Skeletal muscle cell (primary cell): ENCODE measurements at regions not wholly inside any gene's neighbourhood (a gene's known extent, or its start where the extent isn't known, plus 50 kb on each side); places are given as distances from the start of the nearest gene placed in this dataset.
"Not testable (repeated sequence)": the region's sequence is repeated elsewhere in the genome, so short reads cannot be mapped to it uniquely, and the experiment has no call there.

ENCODE experiments used
- DNase-seq: peaks from one replicate; pipeline ENCODE4 v3.0.0-alpha.2; 2010; ENCODE audit warnings: low read depth
- H3K4me3 ChIP-seq: 2 replicates; pipeline ENCODE4 v1.5.1; 2011; ENCODE audit warnings: low read depth, mild to moderate bottlenecking, control low read depth, low read length, moderate library complexity

- H3K4me3 ChIP-seq, DNase-seq: not testable (repeated sequence)
Observed at GRCh38 chr6:134659885-134660284, 290.0 kb downstream of the ALDH8A1 start.

DNA sequence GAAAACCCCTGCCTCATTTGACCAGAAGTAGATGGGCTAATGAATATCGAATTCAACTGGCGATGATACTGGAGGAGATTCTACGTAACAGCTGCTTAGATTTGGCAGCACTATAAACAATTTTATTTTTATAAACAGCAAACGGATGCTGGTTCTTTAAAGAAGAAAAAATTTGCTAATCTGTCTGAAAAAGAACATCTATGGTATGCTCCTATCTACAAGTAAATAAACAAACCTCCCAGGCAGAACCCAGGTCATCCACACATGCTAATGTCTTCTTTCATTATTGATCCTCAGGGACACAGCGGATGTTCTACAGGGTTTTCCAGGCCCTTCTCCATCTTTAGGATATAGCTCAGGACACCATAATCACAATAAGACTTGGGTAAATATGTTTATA is 291.3 kb downstream of the ALDH8A1 start:
- no peak for DNase-seq

DNA sequence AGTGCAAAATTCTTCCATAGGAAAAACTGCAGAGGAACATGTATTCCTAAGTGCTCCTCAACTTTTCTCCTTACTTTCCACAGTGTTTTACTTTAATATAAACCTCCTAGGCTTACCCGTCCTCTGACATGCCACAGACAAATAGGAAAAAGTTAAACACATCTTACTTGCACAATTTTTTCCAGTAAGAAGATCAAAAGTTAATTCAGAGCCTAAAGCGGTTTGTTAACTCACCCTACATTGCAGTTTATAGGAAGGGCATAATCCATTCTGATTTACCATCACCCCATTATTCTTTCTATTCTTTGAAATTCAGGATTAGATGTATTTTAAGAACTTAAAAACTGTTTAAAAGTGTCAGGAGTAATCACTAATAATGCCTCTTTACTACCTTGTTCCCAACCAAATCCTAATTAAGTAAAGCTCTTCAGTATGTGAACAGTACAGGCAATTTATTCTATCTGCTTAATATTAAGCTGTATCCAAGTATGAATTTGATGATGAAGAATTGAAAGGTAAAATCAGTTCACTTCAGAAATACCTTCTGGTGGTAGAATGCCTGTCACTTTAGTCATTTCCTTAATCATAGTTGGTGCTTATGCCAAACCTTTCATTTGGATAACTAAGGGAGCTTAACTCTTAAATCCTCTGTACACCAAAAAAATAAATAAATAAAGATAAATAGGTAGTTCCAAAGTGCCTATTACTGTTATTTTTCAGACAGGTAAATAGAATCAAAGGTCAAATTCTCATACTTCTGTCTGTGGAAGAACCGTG is 292.0 kb downstream of the ALDH8A1 start:
- no peak overlapping the region for H3K4me3 ChIP-seq
- no peak for DNase-seq

More for the DNA sequence above, 291.3 kb downstream of the ALDH8A1 start:
- no peak overlapping the region for H3K4me3 ChIP-seq

DNA sequence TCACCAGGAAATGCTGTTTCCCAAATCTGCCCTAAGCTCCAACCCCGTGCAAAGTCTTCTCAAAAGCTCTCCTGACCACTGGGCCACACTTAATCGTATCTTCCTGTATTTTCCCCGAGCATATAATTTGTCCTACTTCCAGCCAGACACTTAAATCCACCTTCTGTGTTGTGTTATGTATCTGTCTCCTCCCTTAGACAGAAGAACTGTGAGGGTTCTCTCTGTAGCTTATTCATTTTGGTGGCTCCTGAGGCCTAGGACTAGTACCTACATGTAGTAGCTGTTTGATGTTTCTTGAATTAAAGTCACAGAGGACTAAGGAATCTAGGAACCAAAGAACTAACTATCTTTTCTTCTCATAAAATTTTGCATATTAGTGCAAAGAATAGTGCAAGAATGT is 292.6 kb downstream of the ALDH8A1 start:
- no peak overlapping the region for H3K4me3 ChIP-seq
- no peak for DNase-seq

DNA sequence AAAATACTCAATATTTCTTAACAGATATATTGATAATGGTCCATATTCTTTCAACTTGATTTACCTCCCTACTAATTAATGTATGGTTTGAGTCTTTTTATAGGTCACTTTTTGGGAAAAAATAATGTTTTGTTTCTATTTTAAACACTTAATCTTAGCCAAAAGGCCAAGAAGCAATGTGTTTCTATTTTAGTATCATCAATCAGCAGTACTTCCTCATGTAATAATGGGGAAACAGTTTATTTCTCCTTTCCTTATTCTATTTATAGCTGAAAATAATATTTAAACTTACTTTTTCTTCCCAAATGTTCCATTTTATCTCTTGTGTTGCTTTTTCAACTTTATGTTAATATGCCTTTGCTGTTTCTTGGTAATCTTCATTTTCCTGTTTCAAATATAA is 295.1 kb downstream of the ALDH8A1 start:
- H3K4me3 ChIP-seq = no peak overlapping the region
- DNase-seq = no peak

DNA sequence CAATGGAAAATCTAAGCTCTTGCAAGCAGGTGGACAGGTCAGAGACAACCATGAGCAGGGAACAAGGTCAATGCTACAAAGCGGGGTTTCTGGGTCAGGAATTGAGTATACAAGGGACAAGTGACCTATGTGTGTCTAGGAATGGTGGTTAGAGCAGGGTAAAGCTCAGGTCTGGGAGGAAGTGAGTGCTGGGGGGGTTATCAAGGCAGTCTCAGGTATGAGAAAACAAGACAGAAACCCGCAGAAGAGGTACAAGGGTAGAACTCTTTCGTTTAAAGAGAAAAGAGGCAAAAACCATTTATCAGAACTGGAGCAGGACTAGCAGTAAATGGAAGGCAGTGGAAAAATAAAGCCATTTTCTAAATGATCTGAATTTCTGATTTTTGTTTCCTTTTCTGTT is 298.4 kb downstream of the ALDH8A1 start:
- DNase-seq = no peak
- no peak overlapping the region for H3K4me3 ChIP-seq

- no peak overlapping the region for H3K4me3 ChIP-seq
- no peak for DNase-seq
Observed at GRCh38 chr6:134647861-134648260, 302.0 kb downstream of the ALDH8A1 start.

DNA sequence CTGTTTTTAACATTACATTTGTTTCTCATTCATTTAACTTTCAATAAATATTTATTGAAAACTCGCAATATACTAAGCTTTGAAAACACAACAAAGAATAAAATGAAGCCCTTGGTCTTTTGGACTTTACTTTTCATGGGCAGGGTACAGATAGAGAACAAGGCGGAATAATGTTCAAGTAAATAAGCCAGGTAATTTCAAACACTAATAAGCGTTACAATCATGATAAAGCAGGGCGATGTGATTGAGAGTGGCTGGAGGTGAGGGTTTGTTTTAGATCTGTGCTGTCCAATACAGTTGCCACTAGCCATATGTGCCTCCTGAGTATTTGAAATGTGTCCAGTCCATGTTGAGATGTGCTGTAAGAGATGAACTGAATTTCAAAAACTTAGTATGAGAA is 307.1 kb downstream of the ALDH8A1 start:
- H3K4me3 ChIP-seq = no peak overlapping the region
- DNase-seq = no peak

DNA sequence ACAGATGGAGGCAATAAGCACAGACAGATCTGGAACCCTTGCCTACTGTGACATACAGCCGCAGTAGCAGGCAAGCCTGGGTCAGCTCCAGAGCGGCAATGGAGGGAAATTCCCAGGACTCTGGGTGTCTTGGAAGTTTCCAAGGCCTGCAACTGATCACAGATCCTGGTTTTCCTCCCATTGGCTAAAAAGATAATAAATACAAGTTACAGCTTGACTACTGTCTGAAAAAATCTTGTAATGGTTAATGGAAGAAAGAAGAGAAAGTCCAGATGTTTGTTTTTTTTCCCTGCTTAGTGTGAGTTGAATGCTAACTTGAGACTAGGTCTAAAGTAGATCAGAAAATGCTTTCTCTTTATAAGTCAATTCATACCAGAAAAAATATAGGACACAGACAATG is 307.6 kb downstream of the ALDH8A1 start:
- no peak overlapping the region for H3K4me3 ChIP-seq
- no peak for DNase-seq

GRCh38 chr6:134640975-134641429 is 308.9 kb downstream of the ALDH8A1 start:
- no peak overlapping the region for H3K4me3 ChIP-seq
- DNase-seq = peak; percentile 91

DNA sequence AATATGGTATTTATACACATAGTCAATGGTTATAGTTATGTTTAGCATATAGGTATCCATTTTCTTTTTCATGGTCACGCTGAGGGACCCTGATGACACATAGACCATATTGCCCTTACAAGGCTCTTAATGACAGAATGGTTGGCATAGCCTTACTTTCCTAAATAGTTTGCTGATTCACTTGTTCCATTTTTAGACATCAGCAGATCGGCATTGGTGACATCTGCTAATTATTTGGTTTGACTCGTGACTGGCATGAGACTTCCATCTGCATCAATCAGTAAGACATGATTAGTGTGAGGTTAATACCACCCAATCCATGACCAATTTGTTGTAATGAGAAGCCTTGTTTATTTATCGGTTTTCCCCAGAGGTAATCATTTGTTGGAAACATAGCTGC is 309.7 kb downstream of the ALDH8A1 start:
- DNase-seq = no peak
- H3K4me3 ChIP-seq = no peak overlapping the region

GRCh38 chr6:134637847-134638437 is 312.0 kb downstream of the ALDH8A1 start:
- no peak for DNase-seq
- H3K4me3 ChIP-seq = no peak overlapping the region

DNA sequence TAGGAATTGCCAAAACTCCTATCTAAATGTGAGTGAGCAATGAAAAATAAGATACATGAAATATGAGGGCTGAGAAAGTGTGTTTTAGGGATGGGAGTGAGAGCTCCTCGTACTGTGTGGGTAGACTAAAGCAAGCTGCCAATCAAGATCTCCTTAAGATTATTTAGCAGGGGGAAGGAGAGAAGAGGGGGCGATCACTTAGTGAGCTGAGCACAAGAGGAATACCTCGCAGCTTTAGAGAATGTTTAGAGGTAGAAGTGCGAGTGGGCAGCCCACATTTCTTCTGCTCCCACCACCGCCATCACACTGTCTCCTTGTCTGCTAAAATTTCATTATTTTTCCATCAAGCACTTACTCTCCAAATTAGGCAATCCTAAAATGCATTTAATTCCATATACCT is 312.6 kb downstream of the ALDH8A1 start:
- no peak for DNase-seq
- H3K4me3 ChIP-seq = no peak overlapping the region

DNA sequence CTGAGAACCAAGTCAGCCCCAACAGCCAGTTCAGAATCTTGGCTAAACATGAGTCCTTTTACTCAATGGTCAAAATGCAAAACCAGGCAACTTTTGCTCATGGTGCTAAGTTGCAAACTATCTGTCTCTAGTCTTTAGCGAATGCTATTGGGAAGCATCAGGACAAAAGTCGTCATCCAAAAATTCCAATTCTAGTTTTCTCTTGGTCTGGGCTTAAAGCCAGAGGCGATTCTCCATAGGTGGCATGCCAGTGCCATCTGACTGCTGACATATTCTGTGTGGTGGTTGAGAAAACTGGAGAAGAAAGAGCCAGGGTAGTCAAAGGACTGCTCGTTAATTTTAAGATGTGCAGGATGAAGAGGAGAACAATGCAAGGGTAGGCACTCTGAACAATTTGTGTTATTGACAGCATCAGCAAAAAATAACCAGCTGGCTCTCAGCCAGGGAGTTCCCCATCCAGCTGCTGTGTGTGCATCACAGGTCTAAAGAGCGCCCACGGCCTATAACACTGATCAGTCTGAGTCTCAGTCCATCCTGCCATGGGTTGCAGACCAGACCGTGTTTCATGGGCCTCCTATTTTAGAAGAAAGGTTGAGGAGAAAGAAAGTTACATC is 313.6 kb downstream of the ALDH8A1 start:
- no peak for DNase-seq

GRCh38 chr6:134634966-134635365 is 314.9 kb downstream of the ALDH8A1 start:
- DNase-seq = no peak
- H3K4me3 ChIP-seq = no peak overlapping the region

More for the DNA sequence above, 313.6 kb downstream of the ALDH8A1 start:
- H3K4me3 ChIP-seq = no peak overlapping the region

DNA sequence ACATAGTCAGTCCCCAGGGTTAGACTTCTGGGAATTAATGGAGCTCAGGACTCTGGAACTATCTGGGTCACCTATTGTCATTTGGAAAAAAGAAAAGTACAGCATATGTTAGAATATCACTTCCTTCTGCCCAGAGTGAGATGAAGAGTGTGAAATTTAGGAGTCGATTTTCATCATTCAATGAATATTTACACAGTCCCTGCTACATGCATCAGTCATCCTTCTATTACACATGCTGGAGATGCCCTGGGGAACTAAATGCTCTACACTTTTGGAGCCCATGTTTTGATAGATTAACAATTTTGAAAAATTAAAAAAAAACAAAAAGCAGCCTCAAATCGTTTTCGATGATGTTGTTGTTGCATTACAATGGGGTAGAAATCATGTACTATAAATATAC is 315.4 kb downstream of the ALDH8A1 start:
- DNase-seq = no peak
- H3K4me3 ChIP-seq = no peak overlapping the region

DNA sequence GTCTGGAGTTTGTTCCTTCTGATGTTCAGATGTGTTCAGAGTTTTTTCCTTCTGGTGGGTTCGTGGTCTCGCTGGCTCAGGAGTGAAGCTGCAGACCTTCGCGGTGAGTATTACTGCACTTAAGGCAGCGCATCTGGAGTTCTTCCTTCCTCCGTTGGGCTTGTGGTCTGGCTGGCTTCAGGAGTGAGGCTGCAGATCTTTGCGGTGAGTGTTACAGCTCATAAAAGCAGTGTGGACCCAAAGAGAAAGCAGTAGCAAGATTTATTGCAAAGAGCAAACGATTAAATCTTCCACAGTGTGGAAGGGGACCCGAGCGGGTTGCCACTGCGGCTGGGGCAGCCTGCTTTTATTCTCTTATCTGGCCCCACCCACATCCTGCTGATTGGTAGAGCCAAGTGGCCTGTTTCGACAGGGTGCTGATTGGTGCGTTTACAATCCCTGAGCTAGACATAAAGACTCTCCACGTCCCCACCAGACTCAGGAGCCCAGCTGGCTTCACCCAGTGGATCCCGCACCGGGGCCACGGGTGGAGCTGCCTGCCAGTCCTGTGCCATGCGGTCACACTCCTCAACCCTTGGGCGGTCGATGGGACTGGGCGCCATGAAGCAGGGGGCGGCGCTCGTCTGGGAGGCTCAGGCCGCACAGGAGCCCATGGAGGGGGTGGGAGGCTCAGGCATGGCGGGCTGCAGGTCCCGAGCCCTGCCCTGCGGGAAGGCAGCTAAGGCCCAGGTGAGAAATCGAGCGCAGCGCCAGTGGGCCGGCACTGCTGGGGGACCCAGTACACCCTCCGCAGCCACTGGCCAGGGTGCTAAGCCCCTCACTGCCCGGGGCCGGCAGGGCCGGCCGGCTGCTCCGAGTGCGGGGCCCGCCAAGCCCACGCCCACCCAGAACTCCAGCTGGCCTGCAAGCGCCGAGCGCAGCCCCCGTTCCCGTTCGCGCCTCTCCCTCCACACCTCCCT is 315.3 kb upstream of the SGK1 start:
- DNase-seq = peak; percentile 45

DNA sequence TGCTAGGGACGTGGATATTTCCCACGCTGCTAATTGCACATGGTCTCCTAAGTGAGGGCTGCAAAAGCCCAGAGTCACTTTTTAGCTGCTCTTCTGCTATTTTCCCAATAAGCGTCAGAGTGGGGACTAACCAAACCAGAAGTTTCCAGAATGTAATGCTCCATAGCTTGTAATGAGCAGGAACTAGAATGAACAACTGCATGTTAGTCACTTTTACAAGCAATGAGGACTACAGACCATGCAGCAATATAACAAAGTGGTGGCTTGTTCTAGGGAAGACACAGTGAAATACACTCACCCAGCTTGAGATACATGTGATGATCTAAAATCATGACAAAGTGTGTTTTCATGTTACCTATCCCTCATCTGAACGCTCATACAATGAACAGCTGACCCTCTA is 314.1 kb upstream of the SGK1 start:
- DNase-seq = no peak
- H3K4me3 ChIP-seq = no peak overlapping the region

More for the DNA sequence above, 315.3 kb upstream of the SGK1 start:
- not testable (repeated sequence) for H3K4me3 ChIP-seq

DNA sequence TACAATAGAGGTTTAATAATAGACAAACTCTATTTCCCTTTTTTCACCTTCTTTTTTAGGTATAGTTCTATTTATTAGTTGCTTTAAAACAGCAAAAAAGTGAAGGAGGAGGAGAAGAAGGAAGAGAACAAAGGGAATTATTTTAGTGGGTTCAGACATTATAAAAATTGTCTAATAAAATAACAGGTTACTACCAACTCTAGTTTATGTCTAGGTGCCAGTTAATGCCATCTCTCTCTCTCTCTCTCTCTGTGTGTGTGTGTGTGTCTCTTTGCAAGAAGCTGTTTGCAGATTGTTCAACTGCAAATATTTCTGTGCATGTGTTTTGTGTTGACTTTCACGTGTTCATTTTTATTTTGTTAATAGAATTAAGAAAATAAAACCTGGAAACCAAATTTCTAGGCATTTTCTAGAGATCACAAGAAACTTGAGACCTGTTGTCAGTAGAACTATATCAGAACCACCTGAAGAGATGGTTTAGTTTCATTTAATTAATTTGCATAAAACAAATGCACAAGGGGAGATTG is 313.5 kb upstream of the SGK1 start:
- DNase-seq = no peak
- H3K4me3 ChIP-seq = no peak overlapping the region
